ENCODE measurements at regions not wholly inside any gene's neighbourhood (a gene's known extent, or its start where the extent isn't known, plus 50 kb on each side); places are given as distances from the start of the nearest gene placed in this dataset.
"Not testable (repeated sequence)": the region's sequence is repeated elsewhere in the genome, so short reads cannot be mapped to it uniquely, and the experiment has no call there.

GRCh38 chr7:138378741-138379559 lies 81.1 kb upstream of the TRIM24 start:
- DNase-seq, result no peak

GRCh38 chr7:138382862-138383565 lies 77.0 kb upstream of the TRIM24 start:
- no peak for DNase-seq

GRCh38 chr7:138386821-138387220 lies 73.2 kb upstream of the TRIM24 start:
- no peak for DNase-seq

- DNase-seq, result no peak
Measured at GRCh38 chr7:138387755-138388475, 72.1 kb upstream of the TRIM24 start.

- peak; percentile 15 for DNase-seq
Measured at GRCh38 chr7:138388673-138389491, 71.2 kb upstream of the TRIM24 start.

GRCh38 chr7:138395763-138396162 lies 64.3 kb upstream of the TRIM24 start:
- no peak for DNase-seq

GRCh38 chr7:138396251-138397070 lies 63.6 kb upstream of the TRIM24 start:
- peak; percentile 99 for DNase-seq

- DNase-seq, result not testable (repeated sequence)
Measured at GRCh38 chr7:138397071-138397433, 63.0 kb upstream of the TRIM24 start.

GRCh38 chr7:138398857-138399256 lies 61.2 kb upstream of the TRIM24 start:
- no peak for DNase-seq

GRCh38 chr7:138400400-138400886 lies 59.6 kb upstream of the TRIM24 start:
- DNase-seq, result no peak

- DNase-seq, result no peak
Measured at GRCh38 chr7:138402749-138403148, 57.3 kb upstream of the TRIM24 start.

- no peak for DNase-seq
Measured at GRCh38 chr7:138405496-138405895, 54.6 kb upstream of the TRIM24 start.

GRCh38 chr7:138407792-138408191 lies 52.3 kb upstream of the TRIM24 start:
- no peak for DNase-seq

Data from DMS53 (cell line).